ENCODE measurements at regions not wholly inside any gene's neighbourhood (a gene's known extent, or its start where the extent isn't known, plus 50 kb on each side); places are given as distances from the start of the nearest gene placed in this dataset.

DNA sequence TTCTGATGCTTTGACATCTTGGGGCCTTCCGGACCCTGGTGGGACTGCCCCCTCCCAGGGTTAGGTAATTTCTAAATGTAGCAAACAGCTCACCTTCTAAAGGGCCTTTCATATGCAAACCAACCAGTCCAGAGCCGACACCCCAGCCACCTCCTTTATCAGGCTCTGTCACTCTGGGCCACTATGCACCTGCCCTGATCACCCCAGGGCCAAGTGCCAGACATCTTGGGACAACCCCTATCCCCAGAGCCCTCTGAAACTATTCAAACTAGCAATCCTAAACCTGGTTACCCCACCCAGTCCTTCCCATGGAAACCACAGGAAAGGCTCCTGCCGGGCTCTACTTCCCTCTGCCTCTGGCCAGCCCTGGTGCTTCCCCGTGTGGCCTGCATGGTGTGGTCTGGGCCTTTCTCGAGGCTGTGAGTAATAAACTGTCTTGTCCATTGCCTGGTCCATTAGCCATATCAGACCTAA lies 91.2 kb upstream of the TNRC6C start:
- FAIRE-seq = no peak

GRCh38 chr17:77867976-77868713 lies 90.4 kb upstream of the TNRC6C start:
- no peak for FAIRE-seq

DNA sequence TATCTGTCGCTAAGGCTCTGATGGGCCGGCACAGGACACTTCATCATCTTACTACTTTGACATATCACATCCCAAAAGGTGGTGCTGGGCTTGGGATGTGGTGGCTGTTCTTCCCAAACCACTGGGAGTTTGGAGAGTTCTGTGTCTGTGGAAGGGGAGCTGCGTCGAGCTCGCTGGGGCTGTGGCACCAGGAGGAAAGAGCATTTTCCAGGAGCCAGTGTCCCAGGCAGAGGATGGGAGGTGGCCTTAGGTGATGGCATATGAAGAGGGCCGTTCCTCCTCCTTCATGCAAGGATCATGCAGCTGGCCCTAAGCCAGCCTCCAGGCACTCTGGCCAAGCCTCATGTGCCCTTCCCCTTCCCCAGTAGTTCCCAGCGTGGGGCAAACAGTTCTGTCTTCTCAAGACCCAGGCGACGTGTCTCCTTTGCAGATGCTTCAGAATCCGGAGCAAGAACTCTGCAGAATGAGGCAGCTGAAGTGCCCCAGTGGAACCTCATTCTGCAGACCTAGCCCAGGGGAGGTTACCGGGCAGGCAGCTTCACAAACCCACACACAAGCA lies 89.4 kb upstream of the TNRC6C start:
- no peak for FAIRE-seq

DNA sequence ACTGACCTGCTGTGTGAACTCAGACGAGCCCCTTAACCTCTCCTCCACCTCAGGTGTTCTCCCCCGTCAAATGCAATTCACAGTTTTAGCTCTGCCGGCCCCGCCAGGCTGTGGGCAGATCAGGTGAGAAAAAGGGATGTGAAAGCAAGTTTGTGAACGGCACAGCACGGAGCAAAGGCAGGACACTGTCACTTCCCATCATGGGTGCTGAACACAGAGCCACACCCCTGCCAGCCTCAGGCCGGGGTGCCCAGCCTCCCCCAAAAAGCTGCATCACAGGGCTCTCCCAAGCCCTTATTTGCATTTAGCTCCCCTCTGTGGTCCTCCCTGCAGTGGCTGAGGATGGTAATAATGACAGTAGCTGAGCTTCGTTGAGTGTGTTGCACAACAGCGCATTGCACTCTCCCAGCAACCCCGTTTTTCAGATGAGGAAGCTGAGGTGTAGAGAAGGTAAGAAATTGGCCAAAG lies 88.8 kb upstream of the TNRC6C start:
- FAIRE-seq = no peak

- FAIRE-seq = no peak
Observed at GRCh38 chr17:77872199-77872598, 86.3 kb upstream of the TNRC6C start.

GRCh38 chr17:77872714-77873499 lies 85.6 kb upstream of the TNRC6C start:
- FAIRE-seq = no peak

DNA sequence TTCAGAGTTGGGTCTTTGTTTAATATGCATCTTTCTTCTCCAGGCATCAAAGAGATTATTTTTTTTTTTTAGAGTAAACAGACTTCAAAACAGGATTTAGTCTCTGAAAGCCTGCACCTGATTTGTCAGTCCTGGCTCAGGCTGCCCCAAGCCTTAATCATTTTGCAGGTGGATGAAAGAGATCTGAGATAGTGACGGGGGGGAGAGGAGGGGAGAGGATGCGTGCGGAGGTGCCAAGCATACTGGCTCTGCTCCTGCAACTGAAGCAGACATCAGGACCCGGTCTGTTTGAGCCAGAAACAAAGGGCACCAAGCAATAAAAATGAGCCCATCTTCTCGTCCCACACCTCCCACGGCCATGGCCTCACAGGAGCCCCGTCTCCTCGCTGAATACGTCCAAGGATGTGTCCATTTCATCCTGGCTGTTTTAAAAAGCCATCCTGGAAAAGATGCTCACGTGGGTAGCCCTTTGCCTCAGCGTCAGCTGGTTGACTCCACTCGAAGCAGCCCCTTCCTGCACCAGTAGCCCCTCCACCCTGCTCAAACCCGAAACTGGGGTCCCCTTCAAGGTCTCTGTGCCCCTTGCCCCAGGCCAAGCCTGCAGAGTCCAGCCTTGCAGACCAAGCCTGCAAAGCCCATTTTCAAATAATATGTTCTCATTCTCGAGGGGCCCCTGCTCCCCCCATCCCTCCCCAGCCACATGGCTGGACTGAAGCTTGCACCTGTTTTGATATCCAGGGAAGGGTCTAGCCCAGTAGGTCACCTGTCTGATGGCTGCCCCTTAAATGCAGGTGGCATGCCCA lies 84.8 kb upstream of the TNRC6C start:
- no peak for FAIRE-seq

- FAIRE-seq = no peak
Observed at GRCh38 chr17:77874303-77875050, 84.0 kb upstream of the TNRC6C start.

DNA sequence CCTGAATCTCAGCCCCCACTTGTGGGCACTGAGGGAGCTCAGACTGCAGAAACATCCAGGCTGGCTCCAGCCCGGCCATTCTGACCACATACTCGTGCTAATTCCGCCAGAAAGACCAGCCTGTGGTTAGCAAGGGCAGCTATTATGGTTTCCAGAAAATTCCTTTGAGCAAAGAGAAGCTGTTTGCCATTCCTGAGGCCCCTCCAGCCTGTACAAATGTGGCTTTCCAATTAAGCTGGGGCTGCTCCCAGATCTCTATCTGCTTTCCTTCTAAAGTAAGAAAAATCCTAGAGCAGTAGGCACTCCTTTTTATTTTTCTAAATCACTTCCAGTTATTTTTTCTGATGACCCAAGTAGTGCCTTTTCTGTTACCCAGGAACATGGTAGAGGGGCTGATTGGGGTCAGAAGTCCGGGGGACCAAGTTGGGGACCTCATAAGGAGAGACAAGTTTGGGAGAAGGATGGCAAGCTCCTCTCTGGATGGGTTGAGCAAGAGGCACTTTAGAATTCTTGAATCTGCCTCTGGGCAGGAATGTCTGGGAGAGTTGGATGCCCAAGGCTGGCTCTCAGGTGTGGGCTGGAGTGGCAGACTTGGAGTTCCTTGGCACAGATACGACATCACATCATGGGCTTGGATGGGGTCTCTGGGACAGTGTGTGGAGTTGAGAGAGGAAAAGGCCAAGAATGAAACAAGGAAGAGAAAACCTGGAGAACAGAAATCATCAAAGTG lies 83.3 kb upstream of the TNRC6C start:
- FAIRE-seq = no peak

DNA sequence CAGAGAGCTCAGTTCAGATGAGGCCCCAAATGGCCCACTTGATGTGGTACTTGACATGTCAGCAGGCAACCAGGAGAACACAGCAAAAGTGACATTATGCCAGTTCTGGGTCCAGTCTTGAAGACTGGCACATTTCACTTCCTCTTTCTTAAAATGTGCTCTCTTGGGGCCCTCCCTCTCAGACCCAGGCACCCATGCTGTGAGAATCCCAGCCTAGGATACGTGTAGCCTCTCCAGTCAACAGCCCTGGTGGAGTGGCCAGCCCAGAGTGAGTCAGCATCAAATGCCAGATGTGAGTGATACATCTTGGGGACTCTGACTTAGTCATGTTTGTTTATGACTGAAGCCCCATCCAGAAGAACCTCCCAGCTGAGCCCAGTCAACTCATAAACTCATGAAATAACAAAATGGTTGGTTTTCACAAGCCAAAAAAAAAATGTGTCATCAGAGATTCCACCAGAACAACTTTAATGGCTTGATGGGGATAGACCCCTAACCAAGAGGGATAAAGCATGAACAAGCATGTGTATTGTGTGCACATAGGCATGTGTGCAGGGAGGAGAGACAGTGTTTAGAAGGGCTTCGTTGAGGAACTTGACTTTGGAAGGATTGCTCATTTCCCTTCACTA lies 82.5 kb upstream of the TNRC6C start:
- no peak for FAIRE-seq

DNA sequence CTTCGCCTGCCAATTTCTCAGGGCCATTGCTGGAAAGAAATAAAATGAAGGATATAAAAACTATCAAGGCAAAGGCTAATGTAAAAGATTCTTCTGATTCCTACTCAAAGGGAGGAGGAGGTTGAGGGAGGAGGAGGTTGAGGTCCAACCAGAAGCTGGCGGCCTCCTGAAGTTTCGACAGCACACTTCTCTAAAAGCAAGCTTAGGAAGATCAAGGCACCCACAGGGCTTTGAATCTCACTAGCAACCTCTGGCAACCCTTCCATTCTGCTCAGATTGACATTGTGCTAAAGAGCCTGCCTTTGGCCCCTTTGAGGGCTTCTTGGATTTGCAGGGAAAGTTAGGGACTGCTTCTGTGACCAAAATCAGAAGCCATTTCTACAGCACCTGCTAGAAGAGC lies 81.5 kb upstream of the TNRC6C start:
- no peak for FAIRE-seq

DNA sequence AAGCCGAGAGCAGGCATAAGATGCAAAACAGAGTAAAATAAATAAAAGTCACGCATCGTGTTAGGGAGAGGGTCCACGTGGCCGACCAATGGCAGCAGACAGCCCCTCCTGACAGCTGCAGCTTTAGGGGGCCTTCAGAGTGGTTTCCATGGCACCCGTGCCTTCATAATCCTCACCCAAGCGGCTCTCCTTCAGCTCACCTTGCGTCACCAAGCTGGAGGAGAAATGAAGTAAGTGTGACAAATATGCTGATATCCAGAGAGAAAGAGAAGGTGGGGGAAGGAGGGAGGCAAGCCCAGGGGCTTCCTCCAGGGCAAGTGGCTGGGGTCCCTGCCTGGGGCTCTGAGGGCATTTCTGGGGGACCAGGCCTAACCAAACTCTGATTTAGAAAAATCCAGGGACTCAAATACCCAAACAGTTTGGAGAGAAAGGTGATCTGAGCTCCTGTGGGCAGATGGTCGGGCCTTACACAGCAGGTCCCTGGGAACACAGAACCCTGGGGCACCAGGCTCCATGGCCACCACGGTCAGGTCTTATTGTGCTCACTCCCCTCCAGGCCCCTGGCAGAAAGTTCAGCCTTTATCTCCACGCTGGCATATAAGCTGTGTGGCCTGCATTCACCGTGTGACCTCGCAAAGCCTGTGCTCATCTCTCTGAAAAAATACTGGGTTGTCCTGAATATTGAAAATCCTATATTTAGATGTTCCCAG lies 80.7 kb upstream of the TNRC6C start:
- FAIRE-seq = no peak

- no peak for FAIRE-seq
Observed at GRCh38 chr17:77879226-77879895, 79.1 kb upstream of the TNRC6C start.

DNA sequence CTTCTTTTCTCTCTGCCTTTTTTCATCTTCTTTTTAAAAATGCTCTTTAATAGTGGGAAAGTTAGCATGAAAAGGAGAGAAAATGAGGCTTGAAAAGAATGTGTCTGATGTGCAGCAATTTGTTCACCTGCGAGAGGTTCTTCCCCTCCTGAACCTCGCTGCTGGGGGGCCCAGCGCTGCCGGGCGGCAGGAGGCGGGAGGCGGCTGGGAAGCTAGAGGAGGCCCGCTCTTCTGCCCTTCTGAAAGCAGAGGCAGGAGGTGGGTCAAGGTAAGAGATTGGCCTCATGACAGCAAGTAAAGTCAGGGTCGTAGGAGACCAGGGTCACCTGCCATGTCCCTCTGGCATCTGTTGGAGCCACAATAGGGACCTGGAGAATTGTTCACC lies 78.6 kb upstream of the TNRC6C start:
- no peak for FAIRE-seq

DNA sequence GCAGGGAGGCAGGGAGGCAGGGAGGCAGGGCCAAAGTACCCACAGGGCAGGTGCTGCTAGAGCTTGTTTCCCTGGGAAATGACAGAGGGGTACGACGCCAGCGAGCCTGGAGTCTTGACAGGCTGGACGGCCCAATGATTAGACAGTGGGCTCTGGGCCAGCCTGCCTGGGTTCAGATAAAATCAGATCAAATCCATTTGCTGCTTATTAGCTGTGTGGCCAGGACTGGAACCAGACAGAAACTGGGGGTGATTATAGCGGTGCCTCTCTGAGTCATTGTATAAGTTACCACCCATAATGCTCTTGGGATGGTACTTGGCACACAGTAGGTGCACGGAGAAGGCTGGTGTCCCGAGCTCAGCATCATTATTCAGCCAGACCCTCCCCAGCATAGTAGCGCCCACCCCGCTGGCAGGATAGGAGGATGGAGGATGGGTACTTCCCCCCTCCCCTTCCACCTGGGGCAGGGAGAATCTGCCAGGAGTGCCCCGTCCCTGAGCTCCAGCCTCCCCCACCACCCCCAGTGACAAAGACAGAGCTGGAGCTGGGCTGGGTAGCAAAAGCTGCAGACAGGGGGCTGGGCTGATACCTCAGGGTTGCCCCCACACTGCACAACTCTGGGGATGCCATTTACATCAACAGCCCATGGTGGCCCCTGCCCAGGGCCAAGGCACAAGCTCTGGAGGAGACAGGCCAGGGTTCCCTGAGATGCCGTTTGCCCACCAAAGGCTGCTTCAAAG lies 77.6 kb upstream of the TNRC6C start:
- FAIRE-seq = no peak

DNA sequence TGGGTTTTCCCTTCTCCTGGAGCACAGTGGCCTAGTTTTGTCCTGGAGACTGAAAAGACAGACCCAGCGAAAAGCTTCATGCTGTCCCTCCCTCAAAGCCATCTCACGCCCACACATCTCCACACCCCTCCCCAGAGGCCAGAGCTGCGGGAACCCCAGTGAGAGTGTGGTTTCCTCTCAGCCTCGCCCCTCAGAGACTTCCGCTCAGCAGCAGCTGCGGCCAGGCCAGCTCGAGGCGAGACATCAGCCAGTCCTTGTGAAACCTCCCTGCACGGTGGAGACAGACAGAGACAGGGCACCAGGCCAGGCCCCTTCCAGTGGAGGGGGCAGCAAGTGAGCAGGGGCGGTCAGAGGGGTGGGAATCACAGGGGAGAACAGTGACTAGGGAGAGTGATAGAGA lies 77.0 kb upstream of the TNRC6C start:
- no peak for FAIRE-seq

- no peak for FAIRE-seq
Observed at GRCh38 chr17:77882040-77882439, 76.5 kb upstream of the TNRC6C start.

DNA sequence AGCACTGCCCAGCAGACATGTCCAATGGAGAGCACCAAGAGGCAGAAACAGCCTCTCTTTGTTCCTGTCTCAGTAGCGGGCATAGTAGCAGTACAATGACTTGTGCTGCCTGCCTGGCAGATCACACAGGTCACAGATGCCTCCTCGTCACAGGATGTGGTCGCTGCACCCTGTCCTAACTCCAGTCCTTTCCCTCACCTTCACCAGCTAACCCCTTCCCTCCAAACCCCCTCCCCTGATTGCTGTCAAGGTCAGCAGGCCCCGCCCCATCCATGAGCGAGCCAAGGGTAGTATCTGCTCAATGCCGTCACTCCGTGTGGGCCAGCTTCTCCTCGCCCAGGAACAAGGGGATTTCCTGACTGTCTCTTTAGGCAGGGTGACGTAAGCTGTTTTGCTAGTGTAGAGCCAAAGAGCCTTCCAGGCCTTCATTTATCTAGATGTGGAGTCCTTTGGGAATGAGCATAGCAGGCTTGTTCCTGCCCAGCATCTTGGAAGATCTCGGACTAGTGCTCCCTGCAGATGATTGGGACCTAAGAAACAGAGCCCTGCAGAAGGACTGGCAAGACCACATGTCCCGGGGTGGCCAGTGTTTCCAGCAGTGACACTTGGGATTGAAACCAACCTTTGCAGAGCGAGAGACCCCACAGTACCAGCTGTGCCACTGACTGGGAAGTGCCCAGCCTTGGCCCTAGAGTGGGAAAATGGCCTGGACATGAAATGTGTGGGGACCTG lies 75.9 kb upstream of the TNRC6C start:
- FAIRE-seq = no peak

Data from islet of Langerhans (tissue), 1 donor.